DND-41 (cell line): ENCODE measurements at regions not wholly inside any gene's neighbourhood (a gene's known extent, or its start where the extent isn't known, plus 50 kb on each side); places are given as distances from the start of the nearest gene placed in this dataset.

ENCODE experiments used
- ATAC-seq: fragments of 200-7000 bp; cut with Tn5 transposase; 3 replicates; pipeline ENCODE4 v1.9.1; 2021; ENCODE audit warnings: low read depth; ENCODE audit not compliant: insufficient read depth
- DNase-seq: peaks from one replicate; pipeline ENCODE4 v3.0.0-alpha.2; 2020
- H2AFZ ChIP-seq: 2 replicates; pipeline ENCODE4 v1.6.0; 2012; ENCODE audit warnings: low read depth, low read length
- H3K27ac ChIP-seq: 2 replicates; pipeline ENCODE4 v1.5.1; 2012; ENCODE audit warnings: low read length, inconsistent platforms
- H3K27me3 ChIP-seq: fragments of 200-600 bp; sonication (generic); 2 replicates; pipeline ENCODE4 v1.6.0; 2012; ENCODE audit warnings: low read length, mild to moderate bottlenecking, inconsistent platforms; ENCODE audit not compliant: insufficient read depth, poor library complexity
- H3K36me3 ChIP-seq: 2 replicates; pipeline ENCODE4 v1.5.1; 2012; ENCODE audit warnings: low read length, inconsistent platforms; ENCODE audit not compliant: insufficient read depth
- H3K4me1 ChIP-seq: 2 replicates; pipeline ENCODE4 v1.5.1; 2012; ENCODE audit warnings: mild to moderate bottlenecking, low read length; ENCODE audit not compliant: insufficient read depth
- H3K4me2 ChIP-seq: 2 replicates; pipeline ENCODE4 v1.6.0; 2012; ENCODE audit warnings: mild to moderate bottlenecking, moderate library complexity, low read length, inconsistent platforms; ENCODE audit not compliant: insufficient read depth
- H3K4me3 ChIP-seq, 2 experiments: fragments of 200-600 bp in 1 of 2; shearing (Covaris generic) in 1 of 2; 2 replicates each; pipeline ENCODE4 v1.5.1; 2012 to 2016; ENCODE audit warnings: inconsistent platforms in 2 of 2, low read length in 2 of 2, mild to moderate bottlenecking in 2 of 2, low read depth in 1 of 2, moderate library complexity in 1 of 2
- H3K79me2 ChIP-seq: 2 replicates; pipeline ENCODE4 v1.6.0; 2012; ENCODE audit warnings: low read length, inconsistent platforms; ENCODE audit not compliant: insufficient read depth
- H3K9ac ChIP-seq: 2 replicates; pipeline ENCODE4 v1.6.0; 2012; ENCODE audit warnings: low read depth, mild to moderate bottlenecking, inconsistent platforms, low read length, moderate library complexity
- H3K9me3 ChIP-seq: 2 replicates; pipeline ENCODE4 v1.5.1; 2012; ENCODE audit warnings: low read length, moderate library complexity, mild to moderate bottlenecking, inconsistent platforms; ENCODE audit not compliant: insufficient read depth, severe bottlenecking
- H4K20me1 ChIP-seq: 2 replicates; pipeline ENCODE4 v1.6.0; 2012; ENCODE audit warnings: low read length; ENCODE audit not compliant: insufficient read depth
- CTCF ChIP-seq: IDR thresholded peaks from 2 replicates; pipeline ENCODE4 v1.5.1; 2012; ENCODE audit warnings: borderline replicate concordance, low read length, moderate library complexity, mild to moderate bottlenecking; ENCODE audit not compliant: poor library complexity, severe bottlenecking; ENCODE audit errors: extremely low read depth
- EZH2 ChIP-seq: IDR thresholded peaks from 3 replicates; pipeline ENCODE4 v1.6.1; 2012; ENCODE audit warnings: borderline replicate concordance, low read depth, mild to moderate bottlenecking, moderate library complexity, low read length, inconsistent platforms; ENCODE audit not compliant: severe bottlenecking

- Histone ChIP-seq H3K9me3 (no peaks in the 10 kb centered on the region), H3K9ac (no peak overlapping the region), H3K79me2 (no peaks in the 10 kb centered on the region), H3K27me3 (no peaks in the 10 kb centered on the region), H3K4me2 (no peak overlapping the region), H3K4me1 (no peaks in the 10 kb centered on the region), H3K4me3 (no peak overlapping the region), H3K36me3 (no peaks in the 10 kb centered on the region), H4K20me1 (0 out of 2 replicates have a peak, but pooled peaks cover 3% of the 10 kb centered on the region), H3K27ac (no peak overlapping the region), H2AFZ (no peak overlapping the region)
- TF ChIP-seq EZH2, result no peak
- TF ChIP-seq CTCF, result no peak
- DNase-seq (no peak), ATAC-seq (no peak)
These were observed 202.9 kb downstream of the RAB11FIP4 start for GRCh38 chr17:31594416-31594815.

- no peaks in the 10 kb centered on the region for H3K27me3 ChIP-seq
- ATAC-seq, result no peak
- no peak overlapping the region for H3K27ac ChIP-seq
- H3K4me2 ChIP-seq, result no peak overlapping the region
- DNase-seq, result no peak
- 0 out of 2 replicates have a peak, but pooled peaks cover 3% of the 10 kb centered on the region for H4K20me1 ChIP-seq
- H2AFZ ChIP-seq, result no peak overlapping the region
- no peaks in the 10 kb centered on the region for H3K9me3 ChIP-seq
- TF ChIP-seq EZH2 (no peak), CTCF (no peak)
- H3K79me2 ChIP-seq, result no peaks in the 10 kb centered on the region
- no peaks in the 10 kb centered on the region for H3K4me1 ChIP-seq
- H3K9ac ChIP-seq, result no peak overlapping the region
- no peak overlapping the region for H3K4me3 ChIP-seq
- no peaks in the 10 kb centered on the region for H3K36me3 ChIP-seq
These were observed 202.3 kb downstream of the RAB11FIP4 start for GRCh38 chr17:31593806-31594205.

- Histone ChIP-seq H2AFZ (no peak overlapping the region), H3K36me3 (no peaks in the 10 kb centered on the region), H3K79me2 (no peaks in the 10 kb centered on the region), H3K4me3 (no peak overlapping the region), H3K4me1 (no peaks in the 10 kb centered on the region), H3K9me3 (no peaks in the 10 kb centered on the region), H3K27ac (no peak overlapping the region), H3K9ac (no peak overlapping the region), H4K20me1 (no peaks in the 10 kb centered on the region), H3K4me2 (no peak overlapping the region), H3K27me3 (no peaks in the 10 kb centered on the region)
- no peak for ATAC-seq
- DNase-seq, result no peak
- TF ChIP-seq EZH2 (no peak), CTCF (no peak)
These were observed 200.4 kb downstream of the RAB11FIP4 start for GRCh38 chr17:31591924-31592323.

GRCh38 chr17:31588512-31588911 is 197.0 kb downstream of the RAB11FIP4 start:
- no peak for TF ChIP-seq EZH2
- no peak for TF ChIP-seq CTCF
- no peak overlapping the region for H3K27ac ChIP-seq

More at GRCh38 chr17:31588512-31588911, 197.0 kb downstream of the RAB11FIP4 start:
- DNase-seq (no peak), ATAC-seq (no peak)
- Histone ChIP-seq H3K4me2 (no peak overlapping the region), H2AFZ (no peak overlapping the region), H3K9ac (no peak overlapping the region), H3K4me1 (no peaks in the 10 kb centered on the region), H3K4me3 (no peak overlapping the region), H3K9me3 (no peaks in the 10 kb centered on the region), H4K20me1 (no peaks in the 10 kb centered on the region), H3K79me2 (no peaks in the 10 kb centered on the region), H3K36me3 (no peaks in the 10 kb centered on the region), H3K27me3 (no peaks in the 10 kb centered on the region)
